HCT116 (cell line): ENCODE measurements at regions not wholly inside any gene's neighbourhood (a gene's known extent, or its start where the extent isn't known, plus 50 kb on each side); places are given as distances from the start of the nearest gene placed in this dataset.

ENCODE experiments used
- ATAC-seq: fragments of 200-7000 bp; cut with Tn5 transposase; 2 replicates; pipeline ENCODE4 v1.9.1; 2020; ENCODE audit warnings: mild to moderate bottlenecking, moderate library complexity
- BruUV-seq: library from RNA; stranded (reverse); fragments of 400-500 nt; replicated peaks from 2 replicates; lab custom pipeline; 2021; lab: Mats Ljungman, UMichigan
- CTCF ChIA-PET: fragments of 300-600 bp; sonication (Branson Sonifier 250); formaldehyde crosslinking; loops from one replicate; lab custom pipeline; 2021; ENCODE audit warnings: antibody characterized with exemption; lab: Charles Lee
- POLR2A ChIA-PET: fragments of 300-600, 350-600 bp; sonication (Branson Sonifier 250); formaldehyde crosslinking; loops from one replicate; lab custom pipeline; 2021; ENCODE audit warnings: antibody characterized with exemption; lab: Charles Lee
- RAD21 ChIA-PET, 2 experiments: fragments of 300-600 bp; sonication (Branson Sonifier 250); formaldehyde crosslinking; loops; one replicate each; lab custom pipeline; 2023; ENCODE audit warnings: low total read pairs in 2 of 2; ENCODE audit not compliant: uncharacterized antibody in 2 of 2, unreplicated experiment in 2 of 2, low non-redundant PET in 1 of 2; lab: Charles Lee
- DNase-seq: peaks from one replicate; pipeline ENCODE4 v3.0.0-alpha.2; 2010; ENCODE audit warnings: low read depth, low spot score
- H2AFZ ChIP-seq: fragments of 200-600 bp; shearing (Covaris generic), sonication (generic); 2 replicates; pipeline ENCODE4 v1.6.1; 2017; ENCODE audit warnings: low read depth, mixed run types, mixed read lengths, antibody characterized with exemption, low read length; ENCODE audit not compliant: poor library complexity, severe bottlenecking
- H3K27ac ChIP-seq: 2 replicates; pipeline ENCODE4 v1.5.1; 2012; ENCODE audit warnings: low read depth, low read length
- H3K27me3 ChIP-seq: fragments of 200-600 bp; sonication (generic); 2 replicates; pipeline ENCODE4 v1.6.1; 2016; ENCODE audit warnings: mixed run types, low read length, mixed read lengths; ENCODE audit not compliant: insufficient read depth
- H3K36me3 ChIP-seq, 2 experiments: fragments of 200-500 bp in 1 of 2; fragments of 200-600 bp in 1 of 2; sonication (Bioruptor generic) in 1 of 2; sonication (generic) in 1 of 2; 2 replicates each; pipeline versions ENCODE4 v1.5.1 to v1.6.1; 2014 to 2016; ENCODE audit warnings: low read length in 2 of 2, inconsistent platforms in 1 of 2, mixed read lengths in 1 of 2, mixed run types in 1 of 2; ENCODE audit not compliant: insufficient read depth in 2 of 2, control insufficient read depth in 1 of 2
- H3K4me1 ChIP-seq, 2 experiments: fragments of 200-600 bp in 1 of 2; sonication (generic) in 1 of 2; 2 replicates each; pipeline versions ENCODE4 v1.5.1 to v1.6.1; 2012 to 2017; ENCODE audit warnings: low read length in 2 of 2, inconsistent platforms in 1 of 2, mild to moderate bottlenecking in 1 of 2, mixed read lengths in 1 of 2, mixed run types in 1 of 2, moderate library complexity in 1 of 2; ENCODE audit not compliant: insufficient read depth in 2 of 2, control insufficient read depth in 1 of 2
- H3K4me2 ChIP-seq: fragments of 200-600 bp; sonication (generic); 2 replicates; pipeline ENCODE4 v1.6.1; 2017; ENCODE audit warnings: mixed run types, low read length, mixed read lengths
- H3K4me3 ChIP-seq, 2 experiments: fragments of 200-600 bp in 1 of 2; sonication (generic) in 1 of 2; replicated peaks in 1 of 2; 2 replicates each; pipeline ENCODE4 v1.5.1; 2011 to 2016; ENCODE audit warnings: low read length in 2 of 2, control low read depth in 1 of 2, low read depth in 1 of 2, mild to moderate bottlenecking in 1 of 2, mixed read lengths in 1 of 2, mixed run types in 1 of 2
- H3K79me2 ChIP-seq: fragments of 200-600 bp; sonication (generic); 2 replicates; pipeline ENCODE4 v1.6.1; 2017; ENCODE audit warnings: mild to moderate bottlenecking, mixed run types, low read length, moderate library complexity, mixed read lengths; ENCODE audit not compliant: insufficient read depth
- H3K9ac ChIP-seq: fragments of 200-600 bp; sonication (generic); 2 replicates; pipeline ENCODE4 v1.6.1; 2016; ENCODE audit warnings: low read length, mixed read lengths
- H3K9me2 ChIP-seq: fragments of 200-600 bp; sonication (generic), shearing (Covaris generic); 2 replicates; pipeline ENCODE4 v1.6.1; 2017; ENCODE audit warnings: mixed run types, mild to moderate bottlenecking, moderate library complexity; ENCODE audit not compliant: insufficient read depth
- H3K9me3 ChIP-seq, 2 experiments: fragments of 200-500 bp in 1 of 2; fragments of 200-600 bp in 1 of 2; sonication (Bioruptor generic) in 1 of 2; sonication (generic) in 1 of 2; 2 replicates each; pipeline ENCODE4 v1.6.1; 2014 to 2017; ENCODE audit warnings: low read length in 2 of 2, mixed read lengths in 2 of 2, inconsistent platforms in 1 of 2, low read depth in 1 of 2, mild to moderate bottlenecking in 1 of 2, mixed run types in 1 of 2, moderate library complexity in 1 of 2; ENCODE audit not compliant: control insufficient read depth in 1 of 2, insufficient read depth in 1 of 2
- H4K20me1 ChIP-seq: fragments of 200-600 bp; sonication (generic), shearing (Covaris generic); 2 replicates; pipeline ENCODE4 v1.6.1; 2017; ENCODE audit warnings: mixed run types, mild to moderate bottlenecking, moderate library complexity; ENCODE audit not compliant: insufficient read depth
- CTCF ChIP-seq, 3 experiments: fragments of 200-600 bp in 1 of 3; sonication (generic) in 1 of 3; IDR thresholded peaks in 2 of 3; conservative IDR thresholded peaks in 1 of 3; 2 replicates each; pipeline ENCODE4 v1.5.1; 2012 to 2017; ENCODE audit warnings: low read depth in 2 of 3, low read length in 2 of 3, antibody characterized with exemption in 1 of 3, borderline replicate concordance in 1 of 3, control low read depth in 1 of 3, mild to moderate bottlenecking in 1 of 3, mixed read lengths in 1 of 3, mixed run types in 1 of 3, moderate library complexity in 1 of 3; ENCODE audit not compliant: insufficient read depth in 1 of 3
- ELF1 ChIP-seq: IDR thresholded peaks from 2 replicates; pipeline ENCODE4 v1.6.1; 2012; ENCODE audit warnings: low read depth, borderline replicate concordance
- EZH2 ChIP-seq: fragments of 200-600 bp; sonication (generic); IDR thresholded peaks from 2 replicates; pipeline ENCODE4 v1.6.1; 2017; ENCODE audit warnings: antibody characterized with exemption, mixed run types
- RAD21 ChIP-seq: IDR thresholded peaks from 2 replicates; pipeline ENCODE4 v1.6.1; 2012; ENCODE audit warnings: low read depth, mild to moderate bottlenecking
- REST ChIP-seq: IDR thresholded peaks from 2 replicates; pipeline ENCODE4 v1.6.1; 2012; ENCODE audit warnings: low read depth
- SIN3A ChIP-seq: IDR thresholded peaks from 2 replicates; pipeline ENCODE4 v1.6.1; 2012; ENCODE audit warnings: low read depth
- SP1 ChIP-seq: IDR thresholded peaks from 2 replicates; pipeline ENCODE4 v1.6.1; 2012; ENCODE audit warnings: low read depth
- SRF ChIP-seq: IDR thresholded peaks from 2 replicates; pipeline ENCODE4 v1.6.1; 2012; ENCODE audit warnings: low read depth
- YY1 ChIP-seq: IDR thresholded peaks from 2 replicates; pipeline ENCODE4 v1.6.1; 2011; ENCODE audit warnings: low read length, low read depth, moderate library complexity, mild to moderate bottlenecking; ENCODE audit not compliant: insufficient replicate concordance; ENCODE audit errors: extremely low read depth
- ZBTB33 ChIP-seq: IDR thresholded peaks from 2 replicates; pipeline ENCODE4 v1.6.1; 2011; ENCODE audit warnings: mild to moderate bottlenecking, low read length, moderate library complexity; ENCODE audit not compliant: insufficient replicate concordance; ENCODE audit errors: extremely low read depth
- ZNF274 ChIP-seq: fragments of 200-500 bp; sonication (Bioruptor generic); IDR thresholded peaks from 2 replicates; pipeline ENCODE4 v1.6.1; 2014; ENCODE audit warnings: mild to moderate bottlenecking, low read depth, low read length, inconsistent platforms
- intact Hi-C: fragments of 100-400 bp; cut with micrococcal nuclease; formaldehyde crosslinking; loops from 2 replicates; pipeline ENCODE4 v1.10.0; 2022

GRCh38 chr3:115563984-115564383 lies 59.3 kb upstream of the GAP43 start:
- Histone ChIP-seq H3K4me2 (no peak overlapping the region), H3K4me3 (no peak overlapping the region), H3K27ac (no peak overlapping the region), H3K36me3 (no peaks in the 10 kb centered on the region), H2AFZ (no peak overlapping the region), H3K79me2 (no peaks in the 10 kb centered on the region), H3K9me2 (no peaks in the 10 kb centered on the region), H3K9ac (no peak overlapping the region), H3K9me3 (no peaks in the 10 kb centered on the region), H3K4me1 (no peaks in the 10 kb centered on the region), H4K20me1 (no peaks in the 10 kb centered on the region), H3K27me3 (no peaks in the 10 kb centered on the region)
- no TSS peak for BruUV-seq
- intact Hi-C loops = no loop called here
- ChIA-PET POLR2A (no interaction called here), RAD21 (no interaction called here), CTCF (no interaction called here)
- DNase-seq = no peak
- no peak for TF ChIP-seq SRF
- TF ChIP-seq YY1 = no peak
- TF ChIP-seq ELF1 = no peak
- no peak for TF ChIP-seq REST
- TF ChIP-seq ZBTB33 = no peak
- no peak for TF ChIP-seq SP1
- no peak for TF ChIP-seq ZNF274
- no peak for TF ChIP-seq RAD21
- no peak for TF ChIP-seq CTCF (IDR thresholded peaks at IDR 0.05 in 2 of 3, conservative IDR thresholded peaks at IDR 0.05 in 1 of 3; ENCODE audit: borderline replicate concordance in 1 of 3, insufficient read depth in 1 of 3, low read depth in 2 of 3, low read length in 2 of 3)
- TF ChIP-seq EZH2 = no peak
- TF ChIP-seq SIN3A = no peak
- ATAC-seq = no peak
